HPDE6-E6E7 (cell line): ENCODE measurements at regions not wholly inside any gene's neighbourhood (a gene's known extent, or its start where the extent isn't known, plus 50 kb on each side); places are given as distances from the start of the nearest gene placed in this dataset.

Experiments
- DNase-seq: peaks from one replicate; pipeline ENCODE4 v3.0.0; 2011; ENCODE audit warnings: missing footprints; ENCODE audit errors: extremely low spot score

DNA sequence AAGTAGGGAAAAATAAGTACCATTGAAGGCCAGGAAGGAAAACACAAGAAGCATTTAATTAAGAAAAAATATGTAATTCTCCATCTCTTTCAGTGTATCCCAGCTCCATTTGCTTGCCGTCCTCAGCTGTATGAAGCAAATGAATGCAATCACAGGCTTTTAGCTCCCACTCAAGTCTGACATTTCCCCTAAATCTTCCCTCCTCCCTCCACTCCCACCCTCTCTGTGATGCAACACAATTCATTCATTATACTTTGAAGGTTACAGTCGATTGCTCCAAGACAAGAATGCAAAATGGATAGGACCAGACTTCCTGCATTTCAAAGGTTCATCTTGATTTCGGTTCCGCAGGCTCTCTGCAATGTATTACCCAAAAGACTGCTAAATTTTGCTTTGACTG lies 172.7 kb upstream of the SERPINE2 start:
- no peak for DNase-seq

DNA sequence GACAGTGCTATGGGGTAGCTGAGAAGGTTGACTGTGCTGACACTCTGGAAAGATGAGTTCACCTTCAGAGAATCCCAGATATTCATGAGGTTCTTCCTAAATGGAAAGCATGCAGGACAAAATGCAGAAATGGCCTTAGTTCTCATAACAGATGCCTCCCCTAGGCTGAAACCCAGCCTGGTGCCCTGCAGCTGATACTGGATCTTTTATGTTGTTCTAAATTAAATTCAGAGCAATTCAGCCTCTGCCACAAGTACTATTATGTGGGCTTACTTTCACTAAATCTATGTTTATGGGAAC lies 172.0 kb upstream of the SERPINE2 start:
- DNase-seq = no peak

DNA sequence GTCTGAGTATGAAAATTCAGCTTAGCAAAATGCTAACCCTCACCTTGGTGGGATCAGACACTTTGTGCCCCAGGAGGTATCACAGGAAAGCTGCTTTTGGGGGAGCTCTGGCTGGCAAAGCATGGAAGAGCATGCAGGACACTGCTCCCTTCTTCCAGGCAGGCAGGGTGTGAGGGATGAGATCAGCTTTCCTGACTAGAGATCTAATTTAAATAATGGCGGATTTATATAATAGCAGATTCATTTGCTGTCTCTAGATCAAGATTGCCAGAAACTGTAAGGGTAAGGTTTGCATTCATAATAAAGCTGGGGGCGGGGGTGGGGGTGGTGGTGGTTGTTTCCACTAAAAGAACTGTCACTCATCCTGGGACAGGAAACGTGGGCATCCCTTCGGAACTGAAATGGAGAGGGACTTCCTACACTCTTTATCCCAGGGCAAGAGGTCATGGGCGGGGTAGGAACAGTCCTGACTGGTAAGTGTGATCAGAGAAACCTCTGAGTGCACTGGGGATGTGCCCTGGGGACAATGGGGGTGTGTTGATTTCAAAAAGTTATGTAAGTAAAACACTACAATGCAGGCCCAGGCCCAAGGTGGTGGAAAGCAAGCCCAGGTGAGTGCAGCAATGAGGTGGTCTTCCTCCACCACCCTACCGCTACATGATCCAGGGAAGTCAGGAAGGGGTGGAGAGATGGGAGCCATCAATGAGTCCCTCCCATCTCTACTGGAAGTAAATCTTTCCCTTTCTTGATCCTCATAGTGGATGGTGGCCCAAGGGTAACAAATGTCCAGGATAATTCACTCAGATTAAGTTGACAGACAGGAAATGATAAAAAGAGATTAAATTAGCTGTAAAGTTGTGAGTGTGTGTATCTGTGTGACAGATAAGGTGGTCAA lies 171.4 kb upstream of the SERPINE2 start:
- no peak for DNase-seq

DNA sequence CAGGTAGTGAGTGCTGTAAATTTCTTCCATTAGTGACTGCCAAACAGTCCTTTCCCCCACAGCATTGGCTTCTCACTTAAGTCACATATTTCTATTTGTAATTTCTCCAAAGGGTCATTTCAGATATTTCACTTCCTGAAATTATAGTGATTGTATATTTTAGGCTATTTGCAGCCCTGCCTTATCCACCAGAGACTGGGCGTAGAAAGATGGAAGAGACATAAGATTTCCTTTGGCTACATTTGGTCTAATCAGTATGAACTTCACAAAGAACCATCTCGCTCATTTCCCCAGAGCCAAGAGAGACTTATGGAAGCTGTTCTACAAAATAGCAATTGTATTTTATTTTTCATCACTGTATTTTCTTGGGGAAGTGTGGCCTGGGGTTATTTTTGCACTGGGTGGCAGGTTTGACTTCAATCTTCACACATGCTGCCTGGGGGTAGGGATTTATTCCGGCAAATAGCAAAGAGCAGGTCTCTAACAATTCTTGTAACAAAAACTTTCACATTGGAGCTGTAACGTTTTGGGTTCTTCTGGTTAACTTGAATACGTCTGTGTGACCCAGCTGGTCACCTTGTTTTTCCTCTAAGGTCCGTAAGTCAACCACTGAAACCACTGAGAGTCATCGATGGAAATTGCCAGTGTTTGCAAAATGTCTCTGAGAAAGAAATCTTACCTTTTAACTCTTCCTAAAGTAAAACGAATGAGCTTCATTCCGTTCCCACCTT lies 170.6 kb upstream of the SERPINE2 start:
- no peak for DNase-seq

DNA sequence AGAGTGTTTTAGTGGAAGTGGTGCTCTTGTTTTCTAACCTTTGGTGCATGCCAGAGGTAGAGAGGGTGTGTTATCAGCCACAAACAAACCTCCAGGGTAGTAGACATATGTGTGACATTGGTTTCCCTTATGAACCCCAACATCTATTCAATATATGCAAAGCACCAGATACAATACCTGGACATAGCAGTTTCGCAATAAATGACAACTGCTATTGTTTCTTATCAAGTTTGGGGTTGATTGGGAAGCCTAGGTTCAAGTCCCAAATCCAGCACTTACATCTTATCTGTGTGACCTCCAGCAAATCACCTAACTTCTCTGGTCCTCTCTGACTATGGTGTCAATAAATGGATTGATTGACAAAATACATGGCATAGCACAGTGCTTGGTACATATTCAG lies 169.4 kb upstream of the SERPINE2 start:
- no peak for DNase-seq

DNA sequence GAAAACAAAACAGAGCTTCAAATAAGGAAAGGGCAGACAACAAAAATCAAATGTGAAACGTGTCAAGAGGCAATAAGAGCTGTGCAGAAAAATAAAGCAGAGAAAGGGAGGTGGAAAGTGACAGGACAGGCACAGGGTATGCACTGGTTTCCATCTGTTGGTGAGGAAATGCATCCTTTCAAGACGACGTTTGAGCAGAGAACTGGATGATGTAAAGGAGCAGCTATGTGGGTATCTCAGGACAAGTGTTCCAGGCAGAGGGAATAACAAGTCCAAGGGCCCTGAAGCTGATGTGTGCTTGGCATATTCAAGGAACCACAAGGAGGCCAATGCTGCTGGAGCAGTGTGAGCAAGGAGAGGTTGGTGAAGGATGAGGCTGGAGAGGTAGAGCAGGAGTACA lies 168.9 kb upstream of the SERPINE2 start:
- DNase-seq = no peak

- DNase-seq = no peak
Measured at GRCh38 chr2:224206816-224207215, 167.7 kb upstream of the SERPINE2 start.

GRCh38 chr2:224202281-224202865 lies 163.3 kb upstream of the SERPINE2 start:
- DNase-seq = no peak

DNA sequence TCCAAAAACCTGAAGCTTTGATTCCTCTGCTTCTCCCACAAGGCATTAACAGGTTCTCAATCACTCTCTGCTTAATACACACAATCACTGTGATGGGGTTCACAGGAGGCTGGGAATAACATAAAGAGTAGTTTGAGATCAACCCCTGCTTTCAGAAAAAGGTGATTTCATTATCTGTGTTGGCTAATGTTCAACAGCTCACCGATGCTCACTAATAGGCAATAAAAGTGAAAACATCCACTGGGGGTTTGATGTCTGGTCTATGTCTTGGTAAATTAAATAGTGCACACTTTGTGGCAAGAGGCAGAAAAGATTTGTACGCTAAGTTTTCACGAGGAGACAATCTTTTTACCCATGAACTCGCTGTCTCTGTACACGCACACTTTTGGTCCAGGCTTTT lies 159.3 kb upstream of the SERPINE2 start:
- no peak for DNase-seq

GRCh38 chr2:224196810-224197209 lies 157.7 kb upstream of the SERPINE2 start:
- no peak for DNase-seq

- no peak for DNase-seq
Measured at GRCh38 chr2:224195925-224196571, 157.0 kb upstream of the SERPINE2 start.

GRCh38 chr2:224194161-224194560 lies 155.1 kb upstream of the SERPINE2 start:
- no peak for DNase-seq

DNA sequence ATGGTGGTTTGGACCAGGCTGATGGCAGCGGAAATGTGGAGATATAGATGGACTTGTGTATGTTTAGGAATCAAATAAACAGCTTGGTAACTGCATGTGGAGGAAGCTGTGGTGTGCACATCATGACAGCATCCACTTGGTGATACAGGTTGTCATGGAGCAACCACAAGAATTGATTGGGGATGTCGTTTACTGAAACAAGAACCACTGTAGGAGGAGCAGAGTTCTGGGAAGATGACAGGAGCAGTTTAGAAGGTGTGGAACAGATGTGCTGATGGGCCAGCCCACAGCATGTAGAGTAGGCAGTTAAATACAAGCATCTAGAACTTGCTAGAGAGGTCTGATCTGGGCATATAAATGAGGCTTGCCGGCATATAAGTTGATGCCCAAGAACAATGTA lies 152.4 kb upstream of the SERPINE2 start:
- DNase-seq = no peak

DNA sequence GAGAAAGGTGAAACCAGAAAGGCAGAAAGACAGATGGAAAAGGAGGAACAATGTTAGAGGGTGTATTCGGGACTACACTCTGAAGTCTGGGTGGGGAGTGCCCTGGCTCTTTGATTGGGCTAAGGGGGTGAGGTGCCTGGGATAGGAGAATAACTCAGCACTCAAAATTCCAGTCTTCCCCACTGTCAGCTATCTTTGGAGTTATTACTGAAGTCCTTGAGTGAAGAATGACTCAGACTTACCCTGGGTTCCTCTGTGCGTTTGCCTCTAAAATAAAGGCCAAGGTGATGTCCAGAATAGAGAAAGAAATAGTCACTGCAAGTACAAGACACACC lies 151.8 kb upstream of the SERPINE2 start:
- DNase-seq = no peak

- no peak for DNase-seq
Measured at GRCh38 chr2:224190234-224190935, 151.3 kb upstream of the SERPINE2 start.

DNA sequence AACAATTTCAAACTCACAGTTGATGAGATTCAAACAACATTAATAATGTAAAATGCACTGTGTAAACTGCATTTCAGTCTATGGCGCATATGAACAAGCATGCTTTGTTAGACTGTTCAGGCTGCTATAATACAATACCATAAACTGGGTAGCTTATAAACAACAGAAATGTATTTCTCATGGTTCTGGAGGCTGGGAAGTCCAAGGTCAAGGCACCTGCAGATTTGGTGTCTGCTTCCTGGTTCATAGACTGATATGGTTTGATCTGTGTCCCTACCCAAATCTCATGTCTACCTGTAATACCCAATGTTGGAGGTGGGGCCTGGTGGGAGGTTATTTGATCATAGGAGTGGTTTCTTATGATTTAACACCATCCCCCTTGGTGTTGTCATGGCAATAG lies 148.1 kb upstream of the SERPINE2 start:
- no peak for DNase-seq

GRCh38 chr2:224185023-224185601 lies 146.0 kb upstream of the SERPINE2 start:
- DNase-seq = no peak

GRCh38 chr2:224183086-224183485 lies 144.0 kb upstream of the SERPINE2 start:
- no peak for DNase-seq

DNA sequence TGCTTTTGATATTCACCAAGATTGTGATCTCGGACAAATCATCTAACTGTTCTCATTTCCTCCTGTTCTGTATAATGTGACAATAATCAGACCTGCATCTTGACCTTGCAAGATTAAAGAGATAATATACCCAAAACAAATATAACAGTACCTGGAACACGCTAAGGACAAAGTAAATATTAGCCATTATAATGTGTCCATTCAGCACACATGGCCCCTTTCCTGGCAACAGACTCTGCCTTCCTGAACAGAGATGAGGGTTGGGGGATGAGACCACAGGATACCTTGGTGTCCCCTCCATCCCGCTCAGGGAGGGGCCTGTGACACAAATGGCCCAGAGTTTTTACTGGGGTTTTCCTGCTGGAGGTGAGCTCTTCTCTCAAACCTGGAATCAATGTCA lies 143.4 kb upstream of the SERPINE2 start:
- no peak for DNase-seq

GRCh38 chr2:224181534-224182155 lies 142.6 kb upstream of the SERPINE2 start:
- no peak for DNase-seq

GRCh38 chr2:224180810-224181209 lies 141.7 kb upstream of the SERPINE2 start:
- DNase-seq = no peak
